PC-9 (cell line): ENCODE measurements at regions not wholly inside any gene's neighbourhood (a gene's known extent, or its start where the extent isn't known, plus 50 kb on each side); places are given as distances from the start of the nearest gene placed in this dataset.

Source experiments
- BruUV-seq: library from RNA; stranded (reverse); fragments of 400-500 nt; replicated peaks from 2 replicates; lab custom pipeline; 2021; lab: Mats Ljungman, UMichigan
- CTCF ChIA-PET: fragments of 300-600 bp; sonication (Branson Sonifier 250); formaldehyde crosslinking; loops from one replicate; lab custom pipeline; 2022; ENCODE audit warnings: antibody characterized with exemption; lab: Charles Lee
- POLR2A ChIA-PET: fragments of 300-600 bp; sonication (Branson Sonifier 250); formaldehyde crosslinking; loops from one replicate; lab custom pipeline; 2022; ENCODE audit warnings: antibody characterized with exemption; ENCODE audit not compliant: unreplicated experiment; lab: Charles Lee
- DNase-seq, 2 experiments: peaks; one replicate each; pipeline versions ENCODE4 v3.0.0 to v3.0.0-alpha.2; 2015 to 2022; ENCODE audit warnings: mixed read lengths in 1 of 2
- H2AFZ ChIP-seq: fragments of 200-600 bp; sonication (generic); 2 replicates; pipeline ENCODE4 v1.8.1; 2017; ENCODE audit warnings: antibody characterized with exemption
- H3F3A ChIP-seq: fragments of 200-600 bp; sonication (generic); 2 replicates; pipeline ENCODE4 v1.8.1; 2017; ENCODE audit warnings: antibody characterized with exemption, mild to moderate bottlenecking, low read depth; ENCODE audit not compliant: insufficient read depth
- H3K27ac ChIP-seq: fragments of 200-600 bp; sonication (generic); 2 replicates; pipeline ENCODE4 v1.6.1; 2016; ENCODE audit warnings: mixed run types
- H3K27me3 ChIP-seq: fragments of 200-600 bp; sonication (generic); 2 replicates; pipeline ENCODE4 v1.6.1; 2016; ENCODE audit warnings: low read depth, mixed run types; ENCODE audit not compliant: insufficient read depth
- H3K36me3 ChIP-seq: fragments of 200-600 bp; sonication (generic); 2 replicates; pipeline ENCODE4 v1.6.1; 2016; ENCODE audit warnings: low read depth, mixed run types
- H3K4me1 ChIP-seq: fragments of 200-600 bp; sonication (generic); replicated peaks from 2 replicates; pipeline ENCODE4 v1.6.1; 2016; ENCODE audit warnings: mixed run types; ENCODE audit not compliant: insufficient read depth
- H3K4me2 ChIP-seq: fragments of 200-600 bp; sonication (generic); 2 replicates; pipeline ENCODE4 v1.6.1; 2017; ENCODE audit warnings: mixed run types
- H3K4me3 ChIP-seq: fragments of 200-600 bp; sonication (generic); 2 replicates; pipeline ENCODE4 v1.6.1; 2016; ENCODE audit warnings: mixed run types
- H3K79me2 ChIP-seq: fragments of 200-600 bp; sonication (generic); 2 replicates; pipeline ENCODE4 v1.6.1; 2017; ENCODE audit warnings: low read depth, mixed run types
- H3K9me2 ChIP-seq: fragments of 200-600 bp; sonication (generic); 2 replicates; pipeline ENCODE4 v1.8.1; 2017; ENCODE audit warnings: mild to moderate bottlenecking; ENCODE audit not compliant: insufficient read depth
- H3K9me3 ChIP-seq: fragments of 200-600 bp; sonication (generic); 2 replicates; pipeline ENCODE4 v1.8.1; 2016; ENCODE audit warnings: low read depth; ENCODE audit not compliant: insufficient read depth
- H4K20me1 ChIP-seq: fragments of 200-600 bp; sonication (generic); 2 replicates; pipeline ENCODE4 v1.8.1; 2017; ENCODE audit not compliant: insufficient read depth
- CTCF ChIP-seq: fragments of 200-600 bp; sonication (generic); conservative IDR thresholded peaks from 2 replicates; pipeline ENCODE4 v1.6.1; 2017; ENCODE audit warnings: mixed run types, antibody characterized with exemption, mild to moderate bottlenecking, moderate library complexity
- EZH2 ChIP-seq: fragments of 200-600 bp; sonication (generic); IDR thresholded peaks from 2 replicates; pipeline ENCODE4 v1.8.0; 2017; ENCODE audit warnings: antibody characterized with exemption, low read depth
- intact Hi-C: fragments of 100-400 bp; cut with micrococcal nuclease; formaldehyde crosslinking; loops from one replicate; pipeline ENCODE4 v1.10.0; 2022; ENCODE audit not compliant: unreplicated experiment

- Histone ChIP-seq H3K4me1 (no peaks in the 10 kb centered on the region), H3K27me3 (no peaks in the 10 kb centered on the region), H3K9me2 (no peaks in the 10 kb centered on the region), H3K27ac (no peak overlapping the region), H3K4me2 (no peak overlapping the region), H3K9me3 (no peaks in the 10 kb centered on the region), H3F3A (no peaks in the 10 kb centered on the region), H3K4me3 (no peak overlapping the region), H4K20me1 (no peaks in the 10 kb centered on the region), H3K79me2 (no peaks in the 10 kb centered on the region), H3K36me3 (no peaks in the 10 kb centered on the region), H2AFZ (no peak overlapping the region)
- ChIA-PET POLR2A (no interaction called here), CTCF (no interaction called here)
- no TSS peak for BruUV-seq
- intact Hi-C loops: no loop called here
- DNase-seq: no peak
- TF ChIP-seq EZH2 (no peak), CTCF (no peak)
Observed at GRCh38 chr4:33334416-33334815, 2614.2 kb downstream of the PCDH7 start.

DNA sequence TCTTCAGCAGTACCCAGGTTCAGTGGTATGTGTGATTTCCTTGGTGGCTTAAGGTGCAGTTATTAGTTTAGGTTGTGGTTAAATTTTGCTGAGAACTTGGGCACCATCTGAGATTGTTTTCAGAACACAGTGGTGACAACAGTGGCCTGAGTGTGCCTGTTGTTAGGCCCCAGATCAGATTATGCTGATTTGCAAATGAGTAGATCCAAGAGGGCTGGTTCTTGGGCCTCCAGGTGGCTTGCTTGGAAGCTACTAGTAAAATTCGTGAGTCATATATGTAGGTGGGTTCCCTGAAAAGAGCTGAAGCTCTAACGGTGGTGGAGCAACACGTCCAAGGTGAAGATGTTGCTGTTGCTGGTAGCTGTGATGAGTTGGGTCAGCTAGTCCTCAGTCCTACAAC lies 2619.6 kb downstream of the PCDH7 start:
- Histone ChIP-seq H3K9me3 (no peaks in the 10 kb centered on the region), H3K36me3 (no peaks in the 10 kb centered on the region), H3K27me3 (no peaks in the 10 kb centered on the region), H2AFZ (no peak overlapping the region), H4K20me1 (no peaks in the 10 kb centered on the region), H3F3A (no peaks in the 10 kb centered on the region), H3K4me1 (no peaks in the 10 kb centered on the region), H3K79me2 (no peaks in the 10 kb centered on the region), H3K4me2 (no peak overlapping the region), H3K4me3 (no peak overlapping the region), H3K27ac (no peak overlapping the region), H3K9me2 (no peaks in the 10 kb centered on the region)
- no peak for TF ChIP-seq CTCF
- no peak for TF ChIP-seq EZH2
- CTCF ChIA-PET: no interaction called here
- intact Hi-C loops: no loop called here
- no TSS peak for BruUV-seq
- POLR2A ChIA-PET: no interaction called here
- no peak for DNase-seq

DNA sequence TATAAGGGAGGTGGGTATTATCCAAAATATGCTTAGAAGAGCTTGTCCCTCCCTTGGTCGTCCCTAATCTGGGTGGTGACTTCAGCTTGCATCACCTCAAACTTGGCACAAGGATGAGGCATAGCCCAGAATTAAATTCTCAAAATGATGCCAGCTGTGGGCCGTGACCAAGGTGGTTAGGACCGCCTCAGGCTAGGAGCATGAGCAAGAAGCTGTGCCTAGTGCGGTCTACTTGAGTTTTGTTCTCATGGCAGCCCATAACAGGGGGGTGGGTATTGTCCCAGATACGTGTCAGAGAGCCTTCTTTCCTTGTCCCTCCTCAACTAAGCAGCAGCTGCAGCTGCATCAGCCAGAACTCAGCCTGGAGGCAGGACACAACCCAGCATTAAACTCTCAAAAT lies 2620.0 kb downstream of the PCDH7 start:
- Histone ChIP-seq H3K9me2 (no peaks in the 10 kb centered on the region), H3F3A (no peaks in the 10 kb centered on the region), H3K9me3 (no peaks in the 10 kb centered on the region), H3K27ac (no peak overlapping the region), H3K4me1 (no peaks in the 10 kb centered on the region), H3K27me3 (no peaks in the 10 kb centered on the region), H4K20me1 (no peaks in the 10 kb centered on the region), H3K4me2 (no peak overlapping the region), H3K4me3 (no peak overlapping the region), H2AFZ (no peak overlapping the region), H3K36me3 (no peaks in the 10 kb centered on the region), H3K79me2 (no peaks in the 10 kb centered on the region)
- no peak for DNase-seq
- no TSS peak for BruUV-seq
- no peak for TF ChIP-seq CTCF
- TF ChIP-seq EZH2: no peak
- POLR2A ChIA-PET: no interaction called here
- CTCF ChIA-PET: no interaction called here
- intact Hi-C loops: no loop called here
